Activated CD4-positive, alpha-beta T cell treated with anti-CD3 and anti-CD28 coated beads, Interleukin-2, amount 50 U/mL, for 1 hour (primary cell): ENCODE measurements at regions not wholly inside any gene's neighbourhood (a gene's known extent, or its start where the extent isn't known, plus 50 kb on each side); places are given as distances from the start of the nearest gene placed in this dataset.

Experiments used
- DNase-seq: peaks from one replicate; pipeline ENCODE4 v3.0.0-alpha.2; 2020

GRCh38 chr3:14338898-14339458 is 63.4 kb upstream of the SLC6A6 start:
- DNase-seq = no peak

GRCh38 chr3:14340960-14341708 is 61.3 kb upstream of the SLC6A6 start:
- DNase-seq = no peak

DNA sequence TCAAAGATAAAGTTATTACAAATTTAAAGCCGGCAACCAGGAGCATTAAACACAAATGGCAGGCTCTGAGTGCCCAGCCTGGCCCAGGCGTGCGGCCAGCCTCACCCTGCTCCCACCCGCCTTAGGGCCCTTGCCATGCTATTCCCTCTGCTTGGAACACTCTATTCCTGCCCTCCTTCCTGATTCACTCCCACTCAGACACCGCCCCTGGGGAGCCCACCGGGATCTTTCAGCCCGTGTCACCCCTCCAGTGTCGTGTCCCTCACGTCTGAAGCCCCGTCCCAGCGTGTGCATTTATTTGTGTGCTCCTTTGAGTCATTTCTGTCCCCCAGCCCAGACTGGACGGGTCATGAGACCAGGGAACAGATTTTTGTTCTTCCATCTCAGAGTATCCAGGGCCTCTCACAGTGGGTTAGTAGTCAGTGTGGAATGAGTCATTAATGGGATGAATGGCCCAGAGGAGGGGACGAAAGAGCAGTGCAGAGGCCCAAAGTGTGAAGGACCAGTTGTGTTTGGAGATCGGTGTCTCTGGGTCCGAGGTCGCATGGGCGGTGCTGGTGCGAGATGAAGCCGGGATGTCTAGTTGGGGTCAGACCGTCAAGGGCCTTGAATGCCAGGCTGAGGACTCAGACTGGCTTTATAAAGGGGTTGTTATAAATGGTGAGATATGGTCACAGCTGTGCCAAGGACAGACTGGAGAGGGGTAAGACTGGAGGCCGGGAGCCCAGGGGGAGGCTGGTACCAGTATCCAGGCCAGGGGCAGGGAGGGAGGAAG is 58.9 kb upstream of the SLC6A6 start:
- no peak for DNase-seq

DNA sequence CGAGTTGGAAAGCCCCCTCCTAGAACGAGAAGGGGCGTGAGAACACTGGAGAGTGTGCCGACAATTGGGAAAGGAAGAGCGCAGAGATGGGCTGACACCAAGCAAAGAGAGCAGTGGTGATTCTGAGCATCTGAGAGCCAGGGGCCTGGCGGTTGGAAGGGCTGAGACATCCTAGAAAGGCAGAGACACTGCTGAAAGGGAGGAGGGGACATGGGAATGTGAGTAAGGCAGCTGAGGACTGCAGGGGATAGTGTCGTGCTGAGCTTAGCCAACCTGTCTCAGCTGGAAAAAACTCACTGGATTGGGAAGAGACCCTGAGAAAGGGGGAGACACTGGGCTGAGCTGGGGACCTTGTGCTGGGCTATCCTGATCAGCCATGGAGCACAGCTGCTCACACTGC is 58.1 kb upstream of the SLC6A6 start:
- DNase-seq = no peak

GRCh38 chr3:14345496-14346150 is 56.8 kb upstream of the SLC6A6 start:
- DNase-seq = no peak

DNA sequence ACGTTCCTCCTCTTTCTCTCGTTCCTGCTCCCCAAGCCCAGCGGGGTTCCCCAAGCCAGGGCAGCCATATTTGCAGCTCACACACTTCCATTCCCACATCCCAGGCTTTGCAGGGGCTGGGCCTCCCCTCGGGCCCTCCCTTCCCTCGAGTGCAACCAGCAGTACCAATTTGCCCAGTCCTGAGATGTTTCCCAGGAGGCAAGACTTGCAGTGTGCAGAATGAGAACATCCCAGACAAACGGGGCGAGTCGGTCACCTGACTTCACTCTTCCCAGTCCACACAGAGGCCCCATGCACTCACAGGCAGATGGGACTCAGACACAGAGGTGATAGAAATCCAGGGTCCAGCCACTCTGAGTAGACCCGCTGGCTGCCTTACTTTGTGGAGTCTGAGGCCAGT is 56.2 kb upstream of the SLC6A6 start:
- no peak for DNase-seq

GRCh38 chr3:14346642-14347041 is 55.8 kb upstream of the SLC6A6 start:
- DNase-seq = no peak

DNA sequence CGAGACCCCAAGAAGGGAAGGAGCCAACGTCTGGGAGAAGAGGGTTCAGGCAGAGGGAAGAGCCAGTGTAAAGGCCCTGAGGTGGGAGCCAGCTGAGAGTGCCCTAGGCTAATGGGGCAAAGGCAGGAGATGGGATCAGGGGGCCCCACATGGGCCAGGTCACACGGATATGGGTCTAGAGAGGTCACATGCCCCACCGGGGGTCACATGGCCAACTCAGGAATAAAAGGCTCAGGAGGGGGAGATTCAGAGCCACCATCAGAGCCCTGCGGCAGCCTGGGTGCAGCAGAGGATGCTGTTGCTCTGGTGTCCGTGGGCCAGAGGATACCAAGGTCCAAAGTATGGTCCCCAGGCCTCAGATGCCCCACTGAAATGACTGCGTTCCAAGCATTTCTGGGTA is 55.3 kb upstream of the SLC6A6 start:
- DNase-seq = no peak

DNA sequence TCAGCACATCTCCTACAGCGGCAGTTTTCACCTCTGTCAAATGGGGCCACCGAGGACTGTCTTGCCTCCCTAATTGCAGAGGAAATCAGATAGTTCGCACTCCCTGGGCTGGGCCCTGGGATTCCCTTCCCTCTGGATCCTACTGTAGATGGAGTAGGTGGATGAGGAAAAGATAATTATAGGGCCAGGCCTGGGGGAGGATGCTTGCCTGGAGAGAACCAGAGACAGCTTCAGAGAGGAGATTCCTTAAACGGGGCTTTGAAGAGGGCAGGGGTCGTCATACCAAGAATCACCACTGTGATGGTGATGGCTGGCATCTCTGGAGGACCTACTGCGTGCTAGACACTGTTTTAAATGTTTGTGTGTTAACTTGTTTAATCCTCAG is 50.8 kb upstream of the SLC6A6 start:
- DNase-seq = no peak

- DNase-seq = no peak
Measured at GRCh38 chr3:14352002-14352627, 50.3 kb upstream of the SLC6A6 start.
